ENCODE measurements at regions not wholly inside any gene's neighbourhood (a gene's known extent, or its start where the extent isn't known, plus 50 kb on each side); places are given as distances from the start of the nearest gene placed in this dataset.

DNA sequence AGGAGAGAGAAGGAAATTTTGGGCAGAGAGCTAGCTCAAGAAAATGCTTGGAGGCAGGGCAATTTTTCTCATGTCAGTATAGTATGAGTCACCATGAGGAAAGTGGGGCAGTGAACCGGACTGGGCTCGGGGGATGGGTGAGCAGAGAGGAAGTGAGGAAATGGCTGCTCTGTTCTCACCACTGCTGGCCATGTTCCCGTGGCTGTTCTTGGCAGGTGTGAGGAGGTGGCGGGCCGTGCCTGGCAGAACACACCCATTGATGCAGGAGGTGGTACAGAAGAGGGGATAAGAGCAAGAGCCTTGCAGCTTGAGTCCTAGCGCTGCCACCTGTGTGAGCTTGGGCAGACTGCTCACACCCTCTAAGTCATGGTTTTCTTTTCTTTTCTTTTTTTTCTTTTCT is 304.4 kb upstream of the LYZL1 start:
- H3K9ac ChIP-seq (ENCODE audit: control insufficient read depth, extremely low read depth, insufficient read depth, low read length) = no peak overlapping the region
- H3K79me2 ChIP-seq (ENCODE audit: control insufficient read depth, insufficient read depth, low read length) = no peaks in the 10 kb centered on the region
- no peaks in the 10 kb centered on the region for H3K9me1 ChIP-seq (ENCODE audit: control insufficient read depth, extremely low read depth, insufficient read depth, low read length)
- H2AFZ ChIP-seq (ENCODE audit: control insufficient read depth, low read length) = peak overlapping the region; percentile 69
- H3K27me3 ChIP-seq (ENCODE audit: control insufficient read depth, extremely low read depth, insufficient read depth, low read length) = no peaks in the 10 kb centered on the region
- FAIRE-seq = peak; percentile 93
- DNase-seq (ENCODE audit: low read depth, low spot score) = peak; percentile 36
- no peak overlapping the region for H3K27ac ChIP-seq (ENCODE audit: control insufficient read depth, insufficient read depth, low read length)
- no peaks in the 10 kb centered on the region for H3K9me3 ChIP-seq (ENCODE audit: control insufficient read depth, low read depth, low read length)
- TF ChIP-seq EZH2 (IDR thresholded peaks at IDR 0.05; ENCODE audit: low read length) = no peak
- TF ChIP-seq, protein P1, sequence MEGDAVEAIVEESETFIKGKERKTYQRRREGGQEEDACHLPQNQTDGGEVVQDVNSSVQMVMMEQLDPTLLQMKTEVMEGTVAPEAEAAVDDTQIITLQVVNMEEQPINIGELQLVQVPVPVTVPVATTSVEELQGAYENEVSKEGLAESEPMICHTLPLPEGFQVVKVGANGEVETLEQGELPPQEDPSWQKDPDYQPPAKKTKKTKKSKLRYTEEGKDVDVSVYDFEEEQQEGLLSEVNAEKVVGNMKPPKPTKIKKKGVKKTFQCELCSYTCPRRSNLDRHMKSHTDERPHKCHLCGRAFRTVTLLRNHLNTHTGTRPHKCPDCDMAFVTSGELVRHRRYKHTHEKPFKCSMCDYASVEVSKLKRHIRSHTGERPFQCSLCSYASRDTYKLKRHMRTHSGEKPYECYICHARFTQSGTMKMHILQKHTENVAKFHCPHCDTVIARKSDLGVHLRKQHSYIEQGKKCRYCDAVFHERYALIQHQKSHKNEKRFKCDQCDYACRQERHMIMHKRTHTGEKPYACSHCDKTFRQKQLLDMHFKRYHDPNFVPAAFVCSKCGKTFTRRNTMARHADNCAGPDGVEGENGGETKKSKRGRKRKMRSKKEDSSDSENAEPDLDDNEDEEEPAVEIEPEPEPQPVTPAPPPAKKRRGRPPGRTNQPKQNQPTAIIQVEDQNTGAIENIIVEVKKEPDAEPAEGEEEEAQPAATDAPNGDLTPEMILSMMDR (optimal IDR thresholded peaks at IDR 0.05 in 1 of 3, IDR thresholded peaks at IDR 0.05 in 1 of 3, conservative IDR thresholded peaks at IDR 0.05 in 1 of 3; ENCODE audit: extremely low read depth in 1 of 3, insufficient read depth in 2 of 3, low read length in 3 of 3) = no peak
- H3K4me1 ChIP-seq (ENCODE audit: control insufficient read depth, extremely low read depth, insufficient read depth, low read length) = peaks cover 15% of the 10 kb centered on the region
- dilution Hi-C loops (cut with MboI; ENCODE audit: extremely low pct_ligation_motif_present, low sequenced_read_pairs) = no loop called here
- no peaks in the 10 kb centered on the region for H3K36me3 ChIP-seq (ENCODE audit: control insufficient read depth in 2 of 2, extremely low read depth in 1 of 2, insufficient read depth in 2 of 2, low read length in 2 of 2)
- no peak overlapping the region for H3K4me2 ChIP-seq (ENCODE audit: control insufficient read depth, extremely low read depth, insufficient read depth, low read depth, low read length)
- H3K4me3 ChIP-seq (ENCODE audit: control insufficient read depth in 2 of 3, extremely low read depth in 1 of 3, insufficient read depth in 2 of 3, low read depth in 1 of 3, low read length in 3 of 3) = peak overlapping the region in 1 of 3 experiments; percentile 20
- no peaks in the 10 kb centered on the region for H4K20me1 ChIP-seq (ENCODE audit: control insufficient read depth, extremely low read depth, insufficient read depth, low read length)

DNA sequence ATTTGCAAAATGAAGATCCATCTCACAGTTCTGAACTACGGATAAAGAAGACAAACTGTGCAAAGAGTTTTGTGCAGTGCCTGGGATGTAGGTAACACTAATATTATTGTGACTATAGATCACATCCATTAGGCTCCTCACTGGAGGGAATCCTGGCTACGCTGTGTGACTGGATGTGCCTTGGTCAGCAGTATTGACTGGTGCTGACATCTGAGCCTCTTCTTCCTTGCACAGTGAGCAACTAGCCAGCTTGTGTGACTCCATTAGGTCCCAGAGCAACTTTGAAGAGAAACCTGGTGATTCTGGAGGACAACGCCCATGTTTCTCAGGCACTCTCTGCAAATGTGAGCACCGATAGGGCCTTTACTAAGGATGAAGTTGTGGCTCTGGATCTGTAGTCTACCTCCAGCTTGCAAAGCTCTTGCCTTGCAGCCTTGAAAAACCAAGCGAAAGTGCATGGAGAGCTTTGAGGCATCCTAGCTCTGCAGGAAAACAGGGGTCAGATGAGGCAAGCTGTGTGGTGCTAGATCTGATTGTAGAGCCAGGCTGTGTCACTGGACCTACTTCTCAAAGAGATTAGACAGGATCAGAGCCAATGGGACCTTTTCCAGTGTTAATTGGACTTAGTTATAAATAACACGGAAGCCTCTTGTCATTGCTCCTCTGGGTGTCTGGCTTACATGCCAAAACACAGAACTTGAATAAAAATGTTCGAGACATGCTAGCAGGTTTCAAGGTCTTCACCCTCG is 303.6 kb upstream of the LYZL1 start:
- TF ChIP-seq EZH2 (IDR thresholded peaks at IDR 0.05; ENCODE audit: low read length) = no peak
- TF ChIP-seq, protein P1 (optimal IDR thresholded peaks at IDR 0.05 in 1 of 3, IDR thresholded peaks at IDR 0.05 in 1 of 3, conservative IDR thresholded peaks at IDR 0.05 in 1 of 3; ENCODE audit: extremely low read depth in 1 of 3, insufficient read depth in 2 of 3, low read length in 3 of 3) = no peak
- H3K27me3 ChIP-seq (ENCODE audit: control insufficient read depth, extremely low read depth, insufficient read depth, low read length) = no peaks in the 10 kb centered on the region
- H4K20me1 ChIP-seq (ENCODE audit: control insufficient read depth, extremely low read depth, insufficient read depth, low read length) = no peaks in the 10 kb centered on the region
- no peak overlapping the region for H3K27ac ChIP-seq (ENCODE audit: control insufficient read depth, insufficient read depth, low read length)
- no peaks in the 10 kb centered on the region for H3K36me3 ChIP-seq (ENCODE audit: control insufficient read depth in 2 of 2, extremely low read depth in 1 of 2, insufficient read depth in 2 of 2, low read length in 2 of 2)
- H3K4me3 ChIP-seq (ENCODE audit: control insufficient read depth in 2 of 3, extremely low read depth in 1 of 3, insufficient read depth in 2 of 3, low read depth in 1 of 3, low read length in 3 of 3) = no peak overlapping the region
- no peak for DNase-seq (ENCODE audit: low read depth, low spot score)
- H3K9ac ChIP-seq (ENCODE audit: control insufficient read depth, extremely low read depth, insufficient read depth, low read length) = no peak overlapping the region
- H3K4me1 ChIP-seq (ENCODE audit: control insufficient read depth, extremely low read depth, insufficient read depth, low read length) = peaks cover 15% of the 10 kb centered on the region
- no peak for FAIRE-seq
- H3K4me2 ChIP-seq (ENCODE audit: control insufficient read depth, extremely low read depth, insufficient read depth, low read depth, low read length) = no peak overlapping the region
- no peaks in the 10 kb centered on the region for H3K9me3 ChIP-seq (ENCODE audit: control insufficient read depth, low read depth, low read length)
- no peak overlapping the region for H2AFZ ChIP-seq (ENCODE audit: control insufficient read depth, low read length)
- no peaks in the 10 kb centered on the region for H3K9me1 ChIP-seq (ENCODE audit: control insufficient read depth, extremely low read depth, insufficient read depth, low read length)
- dilution Hi-C loops (cut with MboI; ENCODE audit: extremely low pct_ligation_motif_present, low sequenced_read_pairs) = no loop called here
- no peaks in the 10 kb centered on the region for H3K79me2 ChIP-seq (ENCODE audit: control insufficient read depth, insufficient read depth, low read length)
